Loucy (cell line): ENCODE measurements at regions not wholly inside any gene's neighbourhood (a gene's known extent, or its start where the extent isn't known, plus 50 kb on each side); places are given as distances from the start of the nearest gene placed in this dataset.

ENCODE experiments used
- H2AFZ ChIP-seq: fragments of 200-600 bp; sonication (generic); 2 replicates; pipeline ENCODE4 v1.6.0; 2016; ENCODE audit warnings: antibody characterized with exemption, mild to moderate bottlenecking, low read length, moderate library complexity
- H3F3A ChIP-seq: fragments of 200-600 bp; 2 replicates; pipeline ENCODE4 v1.6.0; 2016; ENCODE audit warnings: antibody characterized with exemption, low read depth, mild to moderate bottlenecking
- H3K27me3 ChIP-seq: fragments of 200-600 bp; sonication (generic); 2 replicates; pipeline ENCODE4 v1.6.1; 2014; ENCODE audit warnings: low read length, mild to moderate bottlenecking; ENCODE audit not compliant: insufficient read depth, poor library complexity, severe bottlenecking
- H3K36me3 ChIP-seq: fragments of 200-600 bp; sonication (generic); 2 replicates; pipeline ENCODE4 v1.6.1; 2016; ENCODE audit warnings: low read length; ENCODE audit not compliant: insufficient read depth
- H3K4me1 ChIP-seq: fragments of 200-600 bp; sonication (generic); 2 replicates; pipeline ENCODE4 v1.5.1; 2014; ENCODE audit warnings: low read length, mild to moderate bottlenecking; ENCODE audit not compliant: insufficient read depth, poor library complexity, severe bottlenecking
- H3K4me2 ChIP-seq: fragments of 200-600 bp; sonication (generic); 2 replicates; pipeline ENCODE4 v1.6.0; 2014; ENCODE audit warnings: antibody characterized with exemption, low read length, low read depth, mild to moderate bottlenecking; ENCODE audit not compliant: poor library complexity, severe bottlenecking
- H3K4me3 ChIP-seq: fragments of 200-600 bp; sonication (generic); 2 replicates; pipeline ENCODE4 v1.5.1; 2014; ENCODE audit warnings: low read length, mild to moderate bottlenecking, mixed read lengths; ENCODE audit not compliant: poor library complexity, severe bottlenecking
- H3K79me2 ChIP-seq: fragments of 200-600 bp; sonication (generic); 2 replicates; pipeline ENCODE4 v1.6.1; 2014; ENCODE audit warnings: low read length; ENCODE audit not compliant: insufficient read depth
- H3K9ac ChIP-seq: fragments of 200-600 bp; sonication (generic); 2 replicates; pipeline ENCODE4 v1.6.0; 2014; ENCODE audit warnings: mild to moderate bottlenecking, low read depth, low read length, moderate library complexity; ENCODE audit not compliant: poor library complexity, severe bottlenecking
- H3K9me2 ChIP-seq: fragments of 200-600 bp; sonication (generic); replicated peaks from 2 replicates; pipeline ENCODE4 v1.6.1; 2016; ENCODE audit warnings: low read depth, low read length, mixed read lengths
- H3K9me3 ChIP-seq: fragments of 200-600 bp; sonication (generic); 2 replicates; pipeline ENCODE4 v1.6.1; 2014; ENCODE audit warnings: mild to moderate bottlenecking, antibody characterized with exemption, low read length, low read depth; ENCODE audit not compliant: insufficient read depth
- H4K20me1 ChIP-seq: fragments of 200-600 bp; sonication (generic); 2 replicates; pipeline ENCODE4 v1.6.0; 2014; ENCODE audit warnings: antibody characterized with exemption, low read length, mild to moderate bottlenecking; ENCODE audit not compliant: insufficient read depth, poor library complexity, severe bottlenecking
- EZH2phosphoT487 ChIP-seq: fragments of 200-600 bp; IDR thresholded peaks from 2 replicates; pipeline ENCODE4 v1.6.1; 2018; ENCODE audit warnings: antibody characterized with exemption, mild to moderate bottlenecking, moderate library complexity, borderline replicate concordance
- TF ChIP-seq, protein P1 (sequence below): fragments of 200-600 bp; sonication (generic); conservative IDR thresholded peaks from 2 replicates; pipeline ENCODE4 v1.5.1; 2014; ENCODE audit warnings: mild to moderate bottlenecking, antibody characterized with exemption, low read length

DNA sequence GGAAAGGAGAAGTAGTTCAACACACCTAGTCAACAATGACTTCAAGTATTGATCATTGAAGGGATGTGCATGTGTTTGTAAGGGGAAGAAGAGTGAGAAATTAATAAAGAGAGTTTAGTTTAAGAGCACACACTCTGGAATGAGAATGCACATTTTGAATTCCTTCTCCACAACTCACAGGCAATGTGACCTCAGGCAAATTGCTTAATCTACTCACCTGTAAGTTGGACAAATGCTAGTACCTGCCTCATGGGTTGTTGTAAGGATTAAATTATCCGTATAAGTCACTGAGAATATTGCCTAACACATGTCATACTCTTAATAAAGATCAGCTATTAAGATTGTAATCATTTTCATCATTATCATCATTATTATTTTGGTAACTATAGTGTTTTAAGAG is 204.0 kb upstream of the NFIA start:
- Histone ChIP-seq H3F3A (no peaks in the 10 kb centered on the region), H3K27me3 (no peaks in the 10 kb centered on the region), H3K9ac (no peak overlapping the region), H3K79me2 (no peaks in the 10 kb centered on the region), H3K36me3 (no peaks in the 10 kb centered on the region), H3K4me1 (peaks cover 7% of the 10 kb centered on the region), H3K9me3 (no peaks in the 10 kb centered on the region), H2AFZ (no peak overlapping the region), H3K9me2 (no peaks in the 10 kb centered on the region), H3K4me2 (no peak overlapping the region), H4K20me1 (no peaks in the 10 kb centered on the region), H3K4me3 (no peak overlapping the region)
- TF ChIP-seq, protein P1, sequence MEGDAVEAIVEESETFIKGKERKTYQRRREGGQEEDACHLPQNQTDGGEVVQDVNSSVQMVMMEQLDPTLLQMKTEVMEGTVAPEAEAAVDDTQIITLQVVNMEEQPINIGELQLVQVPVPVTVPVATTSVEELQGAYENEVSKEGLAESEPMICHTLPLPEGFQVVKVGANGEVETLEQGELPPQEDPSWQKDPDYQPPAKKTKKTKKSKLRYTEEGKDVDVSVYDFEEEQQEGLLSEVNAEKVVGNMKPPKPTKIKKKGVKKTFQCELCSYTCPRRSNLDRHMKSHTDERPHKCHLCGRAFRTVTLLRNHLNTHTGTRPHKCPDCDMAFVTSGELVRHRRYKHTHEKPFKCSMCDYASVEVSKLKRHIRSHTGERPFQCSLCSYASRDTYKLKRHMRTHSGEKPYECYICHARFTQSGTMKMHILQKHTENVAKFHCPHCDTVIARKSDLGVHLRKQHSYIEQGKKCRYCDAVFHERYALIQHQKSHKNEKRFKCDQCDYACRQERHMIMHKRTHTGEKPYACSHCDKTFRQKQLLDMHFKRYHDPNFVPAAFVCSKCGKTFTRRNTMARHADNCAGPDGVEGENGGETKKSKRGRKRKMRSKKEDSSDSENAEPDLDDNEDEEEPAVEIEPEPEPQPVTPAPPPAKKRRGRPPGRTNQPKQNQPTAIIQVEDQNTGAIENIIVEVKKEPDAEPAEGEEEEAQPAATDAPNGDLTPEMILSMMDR: no peak
- TF ChIP-seq EZH2phosphoT487: no peak

DNA sequence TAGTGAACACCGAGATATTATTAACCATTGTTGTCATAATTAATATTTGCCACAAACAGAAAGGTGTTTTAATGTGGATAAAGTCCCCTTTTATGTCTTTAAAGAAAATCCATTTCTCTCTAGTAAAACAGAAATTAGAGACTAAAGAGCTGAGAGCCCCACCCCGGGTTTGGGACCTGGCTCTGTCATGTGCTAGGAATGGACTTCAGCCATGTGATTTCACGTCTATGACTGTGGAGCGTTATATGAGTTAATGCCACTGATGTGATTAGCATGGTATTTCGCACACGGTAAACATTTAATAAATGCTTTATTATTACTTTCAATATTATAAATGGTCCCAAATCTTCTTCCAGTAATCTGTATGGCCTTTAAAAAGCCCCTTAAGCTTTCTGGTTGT is 205.0 kb upstream of the NFIA start:
- H3F3A ChIP-seq: no peaks in the 10 kb centered on the region
- H3K4me3 ChIP-seq: no peak overlapping the region

DNA sequence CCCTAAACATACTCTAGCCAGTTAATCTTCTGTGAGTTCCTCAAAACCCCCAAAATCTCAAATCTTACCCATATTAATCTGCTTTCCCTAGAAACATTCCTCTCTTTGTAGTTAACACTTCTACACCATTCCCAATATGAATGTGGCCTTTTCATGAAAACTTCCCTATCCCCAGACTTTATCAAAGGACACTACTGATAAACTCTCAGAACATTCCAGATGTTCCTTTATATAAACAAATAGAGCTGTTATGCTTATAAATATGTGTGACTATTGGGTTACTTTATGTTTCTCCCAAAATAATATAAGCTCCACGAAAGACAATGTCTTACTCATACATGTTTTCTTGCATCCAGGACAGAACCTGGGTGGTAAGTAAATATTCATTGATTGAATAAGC is 205.4 kb upstream of the NFIA start:
- Histone ChIP-seq H3K36me3 (no peaks in the 10 kb centered on the region), H3K4me1 (peaks cover 7% of the 10 kb centered on the region), H3F3A (no peaks in the 10 kb centered on the region), H3K9me2 (no peaks in the 10 kb centered on the region), H3K79me2 (no peaks in the 10 kb centered on the region), H3K4me3 (no peak overlapping the region), H3K27me3 (no peaks in the 10 kb centered on the region), H4K20me1 (no peaks in the 10 kb centered on the region), H3K9me3 (no peaks in the 10 kb centered on the region), H3K9ac (no peak overlapping the region), H2AFZ (no peak overlapping the region), H3K4me2 (no peak overlapping the region)
- TF ChIP-seq EZH2phosphoT487: no peak
- TF ChIP-seq, protein P1: no peak

More for the DNA sequence above, 205.0 kb upstream of the NFIA start:
- no peaks in the 10 kb centered on the region for H3K36me3 ChIP-seq
- TF ChIP-seq, protein P1: no peak
- TF ChIP-seq EZH2phosphoT487: no peak
- peaks cover 7% of the 10 kb centered on the region for H3K4me1 ChIP-seq
- no peaks in the 10 kb centered on the region for H4K20me1 ChIP-seq
- H3K9me3 ChIP-seq: no peaks in the 10 kb centered on the region
- no peaks in the 10 kb centered on the region for H3K9me2 ChIP-seq
- no peak overlapping the region for H3K4me2 ChIP-seq
- no peak overlapping the region for H3K9ac ChIP-seq
- H2AFZ ChIP-seq: no peak overlapping the region
- no peaks in the 10 kb centered on the region for H3K79me2 ChIP-seq
- no peaks in the 10 kb centered on the region for H3K27me3 ChIP-seq
